ENCODE measurements at regions not wholly inside any gene's neighbourhood (a gene's known extent, or its start where the extent isn't known, plus 50 kb on each side); places are given as distances from the start of the nearest gene placed in this dataset.

DNA sequence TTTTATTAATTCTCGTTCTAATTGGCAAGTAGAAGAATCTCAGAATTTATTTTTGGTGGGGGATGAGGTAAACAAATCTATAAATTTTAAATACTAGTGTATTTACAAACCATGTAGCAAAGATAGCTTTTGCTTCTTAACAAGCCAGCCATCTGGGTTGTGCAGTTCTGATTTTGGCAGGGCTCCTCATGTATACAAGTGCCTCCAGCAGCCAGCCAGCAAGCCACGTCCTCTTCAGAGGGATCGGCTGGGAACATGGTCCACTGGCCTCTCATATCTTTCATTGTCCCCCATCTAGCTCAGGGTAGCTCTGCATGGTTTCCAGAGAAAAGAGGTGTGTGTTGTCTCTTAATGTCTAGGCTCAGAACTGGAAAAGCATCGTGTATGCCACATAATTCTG is 659.1 kb downstream of the MRPL39 start:
- TF ChIP-seq, protein P1, sequence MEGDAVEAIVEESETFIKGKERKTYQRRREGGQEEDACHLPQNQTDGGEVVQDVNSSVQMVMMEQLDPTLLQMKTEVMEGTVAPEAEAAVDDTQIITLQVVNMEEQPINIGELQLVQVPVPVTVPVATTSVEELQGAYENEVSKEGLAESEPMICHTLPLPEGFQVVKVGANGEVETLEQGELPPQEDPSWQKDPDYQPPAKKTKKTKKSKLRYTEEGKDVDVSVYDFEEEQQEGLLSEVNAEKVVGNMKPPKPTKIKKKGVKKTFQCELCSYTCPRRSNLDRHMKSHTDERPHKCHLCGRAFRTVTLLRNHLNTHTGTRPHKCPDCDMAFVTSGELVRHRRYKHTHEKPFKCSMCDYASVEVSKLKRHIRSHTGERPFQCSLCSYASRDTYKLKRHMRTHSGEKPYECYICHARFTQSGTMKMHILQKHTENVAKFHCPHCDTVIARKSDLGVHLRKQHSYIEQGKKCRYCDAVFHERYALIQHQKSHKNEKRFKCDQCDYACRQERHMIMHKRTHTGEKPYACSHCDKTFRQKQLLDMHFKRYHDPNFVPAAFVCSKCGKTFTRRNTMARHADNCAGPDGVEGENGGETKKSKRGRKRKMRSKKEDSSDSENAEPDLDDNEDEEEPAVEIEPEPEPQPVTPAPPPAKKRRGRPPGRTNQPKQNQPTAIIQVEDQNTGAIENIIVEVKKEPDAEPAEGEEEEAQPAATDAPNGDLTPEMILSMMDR (IDR thresholded peaks at IDR 0.05) = no peak
- no peak for TF ChIP-seq POLR2A (IDR thresholded peaks at IDR 0.05)
- no peak for TF ChIP-seq POLR2AphosphoS5 (IDR thresholded peaks at IDR 0.05)
- TF ChIP-seq EP300 (IDR thresholded peaks at IDR 0.05) = no peak
